ENCODE measurements at regions not wholly inside any gene's neighbourhood (a gene's known extent, or its start where the extent isn't known, plus 50 kb on each side); places are given as distances from the start of the nearest gene placed in this dataset.

- H3K27me3 ChIP-seq (ENCODE audit: control insufficient read depth, insufficient read depth, low read length) = no peaks in the 10 kb centered on the region
- ChIA-PET CTCF (no interaction called here), POLR2A (no interaction called here)
- no peak overlapping the region for H3K4me3 ChIP-seq (ENCODE audit: low read depth, low read length)
- no peak for DNase-seq (ENCODE audit: low read depth, low spot score)
- H3K27ac ChIP-seq (ENCODE audit: low read depth, low read length) = no peak overlapping the region
- peaks cover 11% of the 10 kb centered on the region for H3K9me3 ChIP-seq (ENCODE audit: control insufficient read depth, insufficient read depth, low read length)
- no peak for TF ChIP-seq CTCF (IDR thresholded peaks at IDR 0.05; ENCODE audit: low read depth, low read length)
These were observed 566.8 kb upstream of the TMPRSS15 start for GRCh38 chr21:18970416-18970815.

DNA sequence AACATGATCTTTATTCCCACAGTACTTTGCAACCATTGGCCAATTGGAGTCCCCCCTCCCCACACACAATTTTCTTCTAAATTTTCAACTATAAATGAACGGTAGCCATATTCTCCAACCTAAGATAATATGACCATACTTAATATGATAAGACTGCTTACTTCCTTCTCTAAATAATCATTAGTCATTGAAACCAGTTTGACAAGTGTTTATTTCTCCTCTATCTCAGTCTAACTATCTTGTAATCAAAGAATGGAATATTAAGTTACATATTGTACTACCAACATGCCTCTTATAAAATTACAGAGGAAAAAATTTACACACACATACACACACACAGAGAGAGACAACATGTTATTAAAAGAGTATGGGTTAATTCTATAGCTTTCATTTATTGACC, 567.4 kb upstream of the TMPRSS15 start:
- POLR2A ChIA-PET = no interaction called here
- H3K4me3 ChIP-seq (ENCODE audit: low read depth, low read length) = no peak overlapping the region
- TF ChIP-seq CTCF (IDR thresholded peaks at IDR 0.05; ENCODE audit: low read depth, low read length) = no peak

GRCh38 chr21:18985584-18985983, 582.0 kb upstream of the TMPRSS15 start:
- TF ChIP-seq CTCF (IDR thresholded peaks at IDR 0.05; ENCODE audit: low read depth, low read length) = no peak
- CTCF ChIA-PET = no interaction called here

More for the DNA sequence above, 567.4 kb upstream of the TMPRSS15 start:
- Histone ChIP-seq H3K27ac (ENCODE audit: low read depth, low read length) (no peak overlapping the region), H3K27me3 (ENCODE audit: control insufficient read depth, insufficient read depth, low read length) (no peaks in the 10 kb centered on the region), H3K9me3 (ENCODE audit: control insufficient read depth, insufficient read depth, low read length) (peaks cover 11% of the 10 kb centered on the region)
- no peak for DNase-seq (ENCODE audit: low read depth, low spot score)
- CTCF ChIA-PET = no interaction called here

GRCh38 chr21:18986197-18986596, 582.6 kb upstream of the TMPRSS15 start:
- ChIA-PET CTCF (no interaction called here), POLR2A (no interaction called here)
- TF ChIP-seq CTCF (IDR thresholded peaks at IDR 0.05; ENCODE audit: low read depth, low read length) = no peak
- DNase-seq (ENCODE audit: low read depth, low spot score) = no peak
- no peak overlapping the region for H3K4me3 ChIP-seq (ENCODE audit: low read depth, low read length)
- H3K27me3 ChIP-seq (ENCODE audit: control insufficient read depth, insufficient read depth, low read length) = no peaks in the 10 kb centered on the region
- peaks cover 20% of the 10 kb centered on the region for H3K9me3 ChIP-seq (ENCODE audit: control insufficient read depth, insufficient read depth, low read length)
- H3K27ac ChIP-seq (ENCODE audit: low read depth, low read length) = no peak overlapping the region

More at GRCh38 chr21:18985584-18985983, 582.0 kb upstream of the TMPRSS15 start:
- H3K27me3 ChIP-seq (ENCODE audit: control insufficient read depth, insufficient read depth, low read length) = no peaks in the 10 kb centered on the region
- POLR2A ChIA-PET = no interaction called here
- H3K9me3 ChIP-seq (ENCODE audit: control insufficient read depth, insufficient read depth, low read length) = peaks cover 20% of the 10 kb centered on the region
- no peak overlapping the region for H3K27ac ChIP-seq (ENCODE audit: low read depth, low read length)
- DNase-seq (ENCODE audit: low read depth, low spot score) = no peak
- H3K4me3 ChIP-seq (ENCODE audit: low read depth, low read length) = no peak overlapping the region

DNA sequence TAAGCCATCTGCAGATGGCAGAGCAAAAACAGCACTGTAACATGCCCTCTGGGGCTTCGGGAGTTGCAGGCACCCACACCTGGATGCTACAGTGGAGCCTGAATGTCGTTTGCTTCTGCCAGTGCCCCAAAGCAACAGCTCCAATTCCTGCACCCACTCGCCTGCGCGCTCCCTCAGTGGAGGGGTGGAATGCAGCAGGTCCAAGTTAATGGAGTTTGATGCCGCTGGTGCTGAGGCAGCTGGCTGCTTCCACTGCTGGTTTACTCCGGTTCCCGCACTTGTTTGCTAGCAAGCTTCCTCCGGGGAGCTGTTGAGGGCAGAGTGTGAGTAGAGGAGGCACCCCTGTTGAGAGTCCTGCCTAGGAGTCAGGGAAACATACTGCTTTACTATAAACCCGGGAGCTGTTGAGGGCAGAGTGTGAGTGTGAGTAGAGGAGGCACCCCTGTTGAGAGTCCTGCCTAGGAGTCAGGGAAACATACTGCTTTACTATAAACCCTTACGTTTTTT, 584.0 kb upstream of the TMPRSS15 start:
- no peak for TF ChIP-seq CTCF (IDR thresholded peaks at IDR 0.05; ENCODE audit: low read depth, low read length)
- Histone ChIP-seq H3K27me3 (ENCODE audit: control insufficient read depth, insufficient read depth, low read length) (no peaks in the 10 kb centered on the region), H3K9me3 (ENCODE audit: control insufficient read depth, insufficient read depth, low read length) (peaks cover 22% of the 10 kb centered on the region), H3K27ac (ENCODE audit: low read depth, low read length) (no peak overlapping the region), H3K4me3 (ENCODE audit: low read depth, low read length) (no peak overlapping the region)
- ChIA-PET POLR2A (no interaction called here), CTCF (no interaction called here)
- DNase-seq (ENCODE audit: low read depth, low spot score) = no peak

Data from AG04450 (cell line).